ENCODE measurements at regions not wholly inside any gene's neighbourhood (a gene's known extent, or its start where the extent isn't known, plus 50 kb on each side); places are given as distances from the start of the nearest gene placed in this dataset.

DNA sequence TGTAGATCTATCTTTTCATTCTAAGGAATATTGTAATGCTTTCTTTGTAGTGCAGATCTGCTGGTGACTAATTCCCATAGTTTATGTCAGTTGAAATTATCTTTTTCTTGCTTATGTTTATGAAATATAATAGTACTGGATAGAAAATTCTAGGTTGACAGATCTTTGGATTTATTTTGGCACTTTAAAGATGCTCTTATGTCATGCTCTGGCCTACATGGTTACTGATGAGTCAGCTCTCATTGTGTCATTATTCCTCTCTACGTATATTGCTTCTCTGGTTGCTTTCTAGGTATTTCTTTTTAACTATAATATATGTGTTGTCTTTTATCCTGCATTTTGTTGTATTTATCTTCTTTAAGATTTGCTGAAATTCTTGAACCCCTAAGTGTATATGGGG, 955.5 kb upstream of the CHORDC1 start:
- DNase-seq (no peak), ATAC-seq (no peak)
- intact Hi-C loops (cut with DNase I, micrococcal nuclease): no loop called here

DNA sequence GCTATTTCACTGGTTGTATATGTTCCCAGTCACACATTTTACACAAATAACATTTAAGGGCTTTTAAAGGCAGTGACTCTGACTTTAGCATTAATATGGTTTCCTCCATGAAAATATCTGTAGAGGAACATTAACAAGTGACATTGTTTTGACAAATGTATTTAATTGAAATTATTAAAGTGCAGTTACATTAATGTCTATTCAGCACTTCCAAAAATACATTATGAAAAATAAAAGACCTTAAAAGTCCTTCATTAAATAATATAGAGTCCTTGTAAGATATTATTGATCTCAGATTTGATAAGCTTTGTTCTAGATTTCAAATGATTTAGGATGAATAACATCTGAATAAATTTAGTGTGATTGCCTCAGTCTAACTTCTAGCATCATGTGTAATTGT, 951.9 kb upstream of the CHORDC1 start:
- intact Hi-C loops (cut with DNase I, micrococcal nuclease): no loop called here
- no peak for DNase-seq
- no peak for ATAC-seq

DNA sequence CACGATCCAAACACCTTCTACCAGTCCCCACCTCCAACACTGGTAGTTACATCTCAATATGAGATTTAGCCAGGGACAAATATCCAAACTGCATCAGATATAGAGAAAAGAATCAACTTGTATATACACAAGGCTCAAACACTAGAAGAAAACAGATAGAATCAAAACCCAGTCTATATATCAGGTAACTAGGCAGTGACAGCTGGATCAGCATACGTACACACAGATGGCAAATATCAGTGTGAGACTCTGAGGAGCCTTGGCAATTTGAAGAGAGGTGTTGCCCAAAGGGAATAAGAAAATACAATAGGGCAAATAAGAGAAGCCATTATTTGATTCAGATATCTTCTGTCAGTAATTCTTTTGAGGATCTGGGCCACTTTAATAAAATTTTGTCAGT, 951.3 kb upstream of the CHORDC1 start:
- no peak for DNase-seq
- intact Hi-C loops (cut with DNase I, micrococcal nuclease): no loop called here
- ATAC-seq: no peak

DNA sequence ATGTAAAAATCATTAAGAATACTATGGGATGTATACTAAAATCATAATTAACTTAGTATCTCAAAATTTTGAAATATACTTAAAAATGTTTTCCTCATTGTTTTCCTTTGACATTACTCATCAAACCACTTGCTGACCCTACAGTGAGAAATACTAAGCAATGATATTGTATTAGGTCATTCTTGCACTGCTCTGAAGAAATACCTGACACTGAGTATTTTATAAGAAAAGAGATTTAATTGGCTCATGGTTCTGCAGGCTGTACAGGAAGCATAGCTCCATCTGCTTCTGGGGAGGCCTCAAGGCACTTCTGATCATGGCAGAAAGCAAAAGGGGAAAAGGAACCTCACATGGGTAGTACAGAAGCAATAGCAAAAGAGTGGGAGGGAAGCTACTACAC, 950.9 kb upstream of the CHORDC1 start:
- DNase-seq (no peak), ATAC-seq (no peak)
- intact Hi-C loops (cut with DNase I, micrococcal nuclease): no loop called here

DNA sequence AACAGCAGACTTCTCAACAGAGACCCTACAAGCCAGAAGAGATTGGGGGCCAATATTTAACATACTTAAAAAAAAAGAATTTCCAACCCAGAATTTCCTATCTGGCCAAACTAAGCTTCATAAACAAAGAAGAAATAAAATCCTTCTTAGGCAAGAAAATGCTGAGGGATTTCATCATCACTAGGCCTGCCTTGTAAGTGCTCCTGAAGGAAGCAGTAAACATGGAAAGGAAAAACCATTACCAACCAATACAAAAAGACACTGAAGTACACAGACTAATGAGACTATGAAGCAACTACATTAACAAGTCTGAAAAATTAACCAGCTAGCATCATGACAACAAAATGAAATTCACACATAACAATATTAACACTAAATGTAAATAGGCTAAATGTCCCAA, 947.9 kb upstream of the CHORDC1 start:
- intact Hi-C loops (cut with DNase I, micrococcal nuclease): no loop called here
- ATAC-seq (no peak), DNase-seq (no peak)

DNA sequence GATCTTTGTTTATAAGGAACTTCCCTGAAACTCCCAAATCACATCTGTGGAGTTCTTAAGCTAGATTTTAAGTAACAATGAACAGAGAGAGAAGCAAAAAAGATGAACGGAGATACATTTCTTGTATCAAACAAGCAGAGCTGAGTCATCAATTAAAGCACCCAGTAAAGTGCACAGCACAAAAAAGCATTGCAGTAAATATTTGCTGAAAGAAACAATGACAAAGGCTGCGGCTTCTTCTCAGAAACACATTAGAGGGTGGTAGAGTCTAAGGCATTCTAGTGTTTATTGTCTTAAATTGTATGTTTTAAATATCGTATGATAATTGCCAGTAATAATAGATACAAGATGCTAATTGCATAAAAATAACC, 941.6 kb upstream of the CHORDC1 start:
- ATAC-seq: no peak
- intact Hi-C loops (cut with DNase I, micrococcal nuclease): no loop called here
- no peak for DNase-seq

DNA sequence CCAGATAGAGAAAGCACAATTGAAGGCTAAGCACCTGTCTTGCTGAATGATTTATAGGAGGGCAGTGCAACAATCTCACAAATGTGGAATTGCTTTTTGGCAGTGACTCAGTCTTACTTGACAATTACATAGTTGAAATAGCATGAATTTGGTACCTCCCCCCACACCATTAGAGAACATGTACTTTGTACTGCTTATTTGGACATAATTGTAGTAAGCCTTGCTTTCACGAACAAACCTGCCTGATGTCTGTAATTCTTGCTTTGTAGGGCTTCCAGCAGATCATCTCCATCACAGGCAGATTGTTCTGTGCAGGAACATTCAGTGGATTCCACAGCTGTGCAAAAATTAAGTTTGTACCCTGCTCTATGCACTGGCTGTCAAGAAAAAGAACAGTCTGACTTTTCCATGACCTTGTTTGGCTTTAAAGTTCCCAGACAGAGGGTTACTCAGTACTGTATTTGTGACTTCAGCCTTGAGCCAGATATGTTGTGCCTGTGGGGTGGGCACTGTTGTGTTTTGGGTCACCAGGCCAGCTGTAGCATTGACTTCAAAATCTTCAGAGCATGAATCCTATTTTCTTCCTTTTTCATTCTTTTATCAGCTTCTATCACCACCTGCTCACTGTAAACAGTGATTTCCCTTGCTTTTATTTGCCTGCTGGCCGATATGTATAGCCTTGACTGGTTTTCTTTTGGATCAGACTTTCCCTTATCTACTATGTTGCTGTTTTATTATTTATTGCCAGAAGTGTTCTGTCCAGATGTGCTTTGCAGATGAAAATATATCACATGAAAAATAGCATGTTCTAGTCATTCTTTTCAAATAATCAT, 941.0 kb upstream of the CHORDC1 start:
- intact Hi-C loops (cut with DNase I, micrococcal nuclease): no loop called here
- no peak for ATAC-seq
- no peak for DNase-seq

DNA sequence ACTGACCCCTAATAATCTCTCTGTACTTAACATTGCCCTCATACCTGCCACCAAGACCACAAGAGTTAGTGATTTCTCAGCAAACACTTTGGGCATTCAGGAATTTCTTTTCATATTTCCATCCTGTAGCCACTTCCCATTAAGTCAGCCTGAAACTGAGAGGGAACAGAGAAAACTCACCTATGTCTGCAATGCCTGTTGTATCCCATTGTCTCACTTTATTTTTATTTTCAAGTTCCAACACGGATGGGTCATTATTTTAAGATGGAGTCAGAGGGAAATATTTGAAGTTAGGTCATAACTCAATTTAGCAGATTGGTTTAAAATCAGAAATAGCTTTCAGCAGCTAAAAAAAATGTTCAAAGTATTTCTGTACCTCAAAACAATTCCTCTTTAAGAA, 937.8 kb upstream of the CHORDC1 start:
- no peak for ATAC-seq
- no peak for DNase-seq

DNA sequence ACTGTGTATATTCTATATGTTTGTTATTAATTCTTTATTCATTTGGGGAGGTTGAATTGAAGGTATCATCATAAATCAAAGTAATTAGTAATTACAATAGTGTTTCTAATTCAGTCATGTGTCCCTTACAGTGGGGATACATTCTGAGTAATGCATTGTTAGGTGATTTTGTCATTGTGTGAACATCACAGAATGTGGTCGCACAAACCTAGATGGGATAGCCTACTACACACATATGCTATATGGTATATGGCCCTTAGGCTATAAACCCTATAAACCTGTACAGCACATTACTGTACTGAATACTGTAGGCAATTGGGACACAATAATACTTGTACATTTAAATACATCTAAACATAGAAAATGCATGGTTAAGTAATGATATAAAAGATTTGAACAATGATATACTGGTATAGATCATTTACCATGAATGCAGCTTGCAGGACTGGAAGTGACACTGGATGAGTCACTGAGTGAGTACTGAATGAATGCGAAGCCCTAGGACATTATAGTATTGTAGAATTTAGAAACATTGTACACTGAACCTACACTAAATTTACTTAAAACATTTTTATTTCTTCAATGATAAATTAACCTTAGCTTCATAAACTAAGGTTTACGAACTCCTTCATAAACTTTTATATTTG, 936.2 kb upstream of the CHORDC1 start:
- no peak for ATAC-seq
- intact Hi-C loops (cut with DNase I, micrococcal nuclease): no loop called here
- no peak for DNase-seq

More for the DNA sequence above, 937.8 kb upstream of the CHORDC1 start:
- intact Hi-C loops (cut with DNase I, micrococcal nuclease): no loop called here

DNA sequence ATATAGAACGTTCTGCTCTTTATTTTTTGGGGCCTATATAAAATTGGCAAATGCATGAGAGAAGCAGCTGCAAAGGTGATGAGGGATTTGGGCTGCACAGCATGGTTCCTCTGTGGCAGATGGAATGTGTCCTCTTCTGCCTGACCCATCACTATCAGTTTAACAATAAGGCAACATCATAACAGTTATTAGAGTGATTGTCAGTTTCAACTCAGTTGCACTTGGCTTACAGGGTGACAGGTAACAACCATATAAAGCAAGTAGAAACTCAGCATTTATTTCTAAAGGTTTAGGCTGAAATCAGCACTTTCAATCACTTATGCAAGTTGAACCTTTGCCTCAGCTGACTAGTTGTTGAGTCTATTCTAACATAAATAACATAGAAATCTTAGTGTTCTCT, 935.4 kb upstream of the CHORDC1 start:
- DNase-seq: no peak
- intact Hi-C loops (cut with DNase I, micrococcal nuclease): no loop called here

DNA sequence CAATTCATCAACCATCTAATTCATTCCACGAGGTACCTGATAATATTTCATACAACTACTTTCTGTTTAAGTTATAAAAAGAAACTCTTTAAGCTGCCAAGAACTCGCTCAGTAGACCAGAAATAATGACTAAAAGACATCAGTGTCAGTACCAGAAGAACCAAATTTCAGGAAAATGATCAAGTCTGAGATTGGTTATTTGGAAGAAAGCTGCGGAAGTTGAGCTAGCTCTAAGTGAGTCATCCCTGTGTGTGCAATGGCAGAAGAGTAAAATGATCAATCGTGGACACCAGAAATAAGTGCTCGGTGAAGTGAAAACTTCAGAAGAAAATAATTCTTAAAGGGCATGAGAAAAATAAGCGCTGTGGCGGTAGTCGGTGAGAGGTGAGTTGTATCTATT, 933.2 kb upstream of the CHORDC1 start:
- ATAC-seq (no peak), DNase-seq (no peak)
- intact Hi-C loops (cut with DNase I, micrococcal nuclease): no loop called here

More for the DNA sequence above, 935.4 kb upstream of the CHORDC1 start:
- ATAC-seq: no peak

DNA sequence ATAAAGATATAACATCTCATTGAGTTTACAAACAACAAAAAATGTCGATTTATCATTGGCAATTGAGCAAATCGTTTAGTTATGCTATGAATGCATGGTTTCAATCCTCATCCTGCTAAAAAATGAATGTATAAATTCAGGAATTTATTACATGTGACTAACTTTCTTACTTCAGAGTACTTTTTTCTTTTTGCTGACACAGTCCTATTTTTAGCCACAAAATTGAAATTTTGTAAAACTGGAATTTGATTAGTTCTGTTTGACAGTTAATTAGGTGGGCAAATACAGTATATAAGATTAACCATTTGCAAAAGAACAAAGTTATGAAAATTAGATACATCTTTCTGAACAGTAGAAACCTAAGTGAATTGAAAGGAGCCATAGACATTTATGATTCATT, 925.0 kb upstream of the CHORDC1 start:
- intact Hi-C loops (cut with DNase I, micrococcal nuclease): no loop called here
- ATAC-seq: no peak
- no peak for DNase-seq

DNA sequence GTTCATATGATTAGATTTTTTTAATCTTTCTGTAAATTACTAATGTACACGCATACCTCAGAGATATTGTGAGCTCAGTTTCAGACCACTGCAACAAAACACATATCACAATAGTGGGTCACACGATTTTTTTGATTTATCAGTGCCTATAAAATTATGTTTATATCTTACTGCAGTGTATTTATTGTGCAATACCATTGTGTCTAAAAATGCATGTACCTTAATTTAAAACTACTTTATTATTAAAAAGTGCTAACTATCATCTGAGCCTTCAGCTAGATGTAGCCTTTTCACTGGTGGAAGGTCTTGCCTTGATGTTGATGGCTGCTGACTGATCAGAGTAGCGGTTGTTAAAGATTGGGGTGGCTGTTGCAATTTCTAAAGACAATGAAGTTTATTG, 918.8 kb upstream of the CHORDC1 start:
- intact Hi-C loops (cut with DNase I, micrococcal nuclease): no loop called here
- DNase-seq: no peak
- ATAC-seq: no peak

DNA sequence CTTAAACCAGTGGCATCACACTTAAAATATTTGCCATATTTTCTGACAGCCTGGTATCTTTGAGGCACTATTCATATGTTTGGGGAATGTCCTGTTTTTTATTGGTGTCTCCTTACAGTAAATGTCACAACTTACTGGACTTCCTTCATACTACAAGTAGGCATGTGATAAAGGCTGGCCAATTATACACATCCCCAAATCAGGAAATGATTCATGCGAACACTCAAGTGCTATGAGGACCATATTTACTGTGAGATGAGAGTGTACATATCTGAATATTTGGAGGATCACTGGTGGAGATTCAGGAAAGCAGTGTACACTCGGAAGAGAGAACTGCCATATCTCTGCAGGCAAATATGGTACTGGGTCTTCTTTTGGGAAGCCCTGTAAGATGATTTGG, 913.8 kb upstream of the CHORDC1 start:
- intact Hi-C loops (cut with DNase I, micrococcal nuclease): no loop called here

DNA sequence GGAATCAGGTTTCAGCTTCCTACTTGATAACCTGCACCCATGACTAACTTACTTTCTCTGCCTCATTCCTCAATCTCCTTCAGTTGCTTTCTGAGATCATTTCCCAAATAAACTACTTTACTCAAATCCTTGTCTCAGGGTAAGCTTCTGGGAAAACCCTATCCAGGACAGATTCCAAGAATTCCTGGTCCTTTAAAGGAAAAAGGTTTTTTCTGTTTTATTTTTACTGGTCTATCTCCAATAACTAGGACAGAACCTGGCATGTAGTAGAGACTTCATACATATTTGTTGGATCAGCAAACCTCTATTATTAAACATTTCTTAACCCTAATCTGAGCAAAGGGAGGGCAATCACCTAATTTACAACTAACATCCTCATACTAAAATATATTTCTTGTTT, 910.5 kb upstream of the CHORDC1 start:
- ATAC-seq: no peak
- no peak for DNase-seq
- intact Hi-C loops (cut with DNase I, micrococcal nuclease): no loop called here

More for the DNA sequence above, 913.8 kb upstream of the CHORDC1 start:
- DNase-seq (no peak), ATAC-seq (no peak)

DNA sequence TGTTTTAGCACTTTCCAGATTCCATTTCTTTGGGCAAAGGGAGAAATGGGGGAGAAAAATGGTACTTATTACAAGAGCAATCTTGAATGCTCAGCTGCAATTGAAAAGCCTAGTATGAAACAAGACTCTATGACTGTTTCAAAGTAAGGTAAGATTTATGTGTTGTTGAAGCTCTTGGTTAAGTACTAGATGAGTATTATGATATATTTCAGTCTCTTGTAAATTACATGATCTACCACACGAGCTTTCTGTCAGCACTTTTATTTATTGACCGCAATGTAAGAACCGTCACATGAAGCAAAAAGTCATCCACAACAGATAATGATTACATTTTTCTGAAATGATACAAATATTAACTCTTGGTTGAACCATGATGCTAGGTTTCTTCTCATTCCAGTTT, 906.7 kb upstream of the CHORDC1 start:
- no peak for DNase-seq
- ATAC-seq: no peak
- intact Hi-C loops (cut with DNase I, micrococcal nuclease): no loop called here

DNA sequence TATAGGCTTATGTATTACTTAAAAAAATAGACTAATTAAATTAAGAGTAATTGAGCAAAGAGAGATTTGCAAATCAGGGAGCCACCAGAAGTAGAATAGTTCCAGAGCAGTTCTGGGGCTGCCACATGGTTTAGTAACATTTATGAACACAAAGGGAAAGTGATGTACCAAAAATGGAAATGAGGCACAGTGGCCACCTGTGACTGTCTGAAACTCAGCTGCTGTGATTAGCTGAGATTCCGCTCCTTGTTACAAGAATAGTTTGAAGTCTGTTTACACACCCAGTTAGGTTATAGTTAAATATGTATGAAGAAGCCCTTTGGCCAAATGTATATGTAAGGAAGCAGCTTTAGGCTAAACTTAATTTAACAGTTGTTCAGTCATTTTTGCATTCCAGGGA, 901.5 kb upstream of the CHORDC1 start:
- DNase-seq (no peak), ATAC-seq (no peak)
- intact Hi-C loops (cut with DNase I, micrococcal nuclease): no loop called here

DNA sequence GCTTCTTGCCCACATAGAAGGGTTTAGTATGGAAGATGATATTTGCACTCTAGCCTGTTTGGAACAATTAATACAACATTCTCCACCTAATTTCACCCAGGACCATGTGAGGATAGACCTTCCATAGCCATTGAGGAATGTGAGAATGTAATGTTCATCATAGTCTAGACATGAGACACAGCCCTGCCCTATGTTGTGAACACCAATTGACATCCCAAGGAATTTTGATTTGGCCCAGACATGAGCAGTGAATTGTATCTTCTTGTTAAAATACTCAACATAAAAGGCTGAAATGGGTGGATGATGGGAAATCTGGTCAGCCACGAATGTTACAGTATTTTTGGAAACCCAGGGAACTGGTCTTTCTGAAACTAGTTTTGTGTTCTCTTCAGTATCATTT, 892.3 kb upstream of the CHORDC1 start:
- intact Hi-C loops (cut with DNase I, micrococcal nuclease): no loop called here
- DNase-seq (no peak), ATAC-seq (no peak)

DNA sequence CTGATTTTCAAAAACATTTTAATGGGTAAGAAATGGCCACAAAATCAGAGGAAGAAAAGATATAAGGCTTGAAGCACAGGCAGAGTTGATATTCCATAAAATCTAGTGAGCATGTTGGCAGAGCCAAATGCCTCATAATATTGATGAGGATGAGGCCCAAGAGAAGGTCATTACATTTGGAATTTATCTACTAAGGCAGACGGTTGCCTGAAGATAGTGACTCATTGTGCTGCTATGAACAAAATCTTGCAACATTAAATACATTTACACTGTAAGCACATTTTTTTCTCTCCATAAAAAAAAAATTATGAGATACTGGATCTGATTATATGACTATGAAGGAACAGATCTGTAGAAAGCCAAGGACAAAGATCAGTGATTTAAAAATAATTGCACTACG, 881.4 kb upstream of the CHORDC1 start:
- DNase-seq (no peak), ATAC-seq (no peak)
- intact Hi-C loops (cut with DNase I, micrococcal nuclease): no loop called here

DNA sequence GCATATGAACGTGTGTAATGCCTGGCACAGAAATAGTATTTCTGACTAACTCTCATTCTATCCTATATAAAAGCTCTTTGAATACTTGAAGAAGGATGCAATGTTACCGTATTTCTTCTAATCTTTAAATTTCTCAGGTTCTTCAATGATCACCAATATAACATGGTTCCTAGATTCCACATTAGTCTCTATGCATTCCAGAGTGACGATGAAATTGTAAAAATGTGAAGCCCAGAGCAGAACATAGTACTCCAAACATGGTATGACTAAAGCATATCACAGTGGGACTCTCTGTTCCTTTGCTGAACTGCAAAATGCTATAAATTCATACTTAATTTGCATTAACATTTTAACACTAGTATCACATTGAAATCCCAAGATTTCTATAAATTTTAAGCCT, 877.6 kb upstream of the CHORDC1 start:
- no peak for DNase-seq
- intact Hi-C loops (cut with DNase I, micrococcal nuclease): no loop called here
- no peak for ATAC-seq

DNA sequence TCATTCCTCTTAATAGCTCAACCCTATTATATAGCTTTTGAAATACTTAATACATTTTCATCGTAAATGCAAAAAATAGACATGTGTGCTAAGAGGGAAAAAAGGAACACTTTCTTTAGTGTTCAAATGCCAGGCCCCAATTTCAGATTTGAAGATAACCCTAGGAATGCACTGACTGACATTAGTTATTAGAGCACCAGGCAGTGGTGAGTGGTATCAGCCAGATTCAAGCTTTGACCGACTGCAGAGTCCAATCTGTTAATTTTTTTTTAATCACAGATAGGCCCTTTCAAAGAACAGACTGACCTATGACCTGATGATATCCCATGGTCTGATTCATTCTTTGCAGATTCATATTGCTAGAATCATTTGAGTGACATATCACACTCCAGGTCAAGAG, 874.2 kb upstream of the CHORDC1 start:
- no peak for ATAC-seq
- intact Hi-C loops (cut with DNase I, micrococcal nuclease): no loop called here
- DNase-seq: no peak
